Gastrocnemius medialis (tissue), 4 donors: ENCODE measurements at regions not wholly inside any gene's neighbourhood (a gene's known extent, or its start where the extent isn't known, plus 50 kb on each side); places are given as distances from the start of the nearest gene placed in this dataset.

Experiments
- POLR2A ChIP-seq, 2 donors: fragments of 450-650 bp; IDR thresholded peaks; one replicate each; pipeline ENCODE4 v1.6.1; 2017; ENCODE audit warnings: antibody characterized with exemption in 2 of 2, mild to moderate bottlenecking in 2 of 2, moderate library complexity in 2 of 2
- TF ChIP-seq, protein P1 (sequence below), 5 experiments: fragments of 450-650 bp in 3 of 5; fragments of 200-600 bp in 2 of 5; sonication (generic) in 2 of 5; IDR thresholded peaks in 4 of 5; conservative IDR thresholded peaks in 1 of 5; 1 replicate in 4 of 5; 2 replicates in 1 of 5; pipeline ENCODE4 v1.5.1; 2016 to 2019; ENCODE audit warnings: antibody characterized with exemption in 5 of 5, mild to moderate bottlenecking in 3 of 5, moderate library complexity in 3 of 5

DNA sequence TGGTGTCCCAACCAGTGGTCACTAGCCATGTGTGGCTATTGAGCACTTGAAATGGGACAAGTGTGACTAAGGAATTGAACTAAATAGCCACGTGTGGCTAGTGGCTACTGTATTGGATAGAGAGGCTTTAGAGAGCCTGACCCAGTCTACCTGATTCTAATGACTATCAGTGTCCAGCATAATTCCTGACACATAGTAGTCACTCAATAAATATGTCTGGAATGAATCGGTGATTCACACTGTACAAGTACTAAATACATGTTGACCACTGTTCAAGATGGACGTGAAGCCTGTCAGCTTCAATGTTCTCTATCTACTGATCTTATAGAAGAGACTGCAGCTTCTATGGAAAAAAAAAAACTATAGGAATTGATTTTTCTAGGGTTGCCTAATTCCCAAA lies 57.7 kb upstream of the MAST4 start:
- TF ChIP-seq, protein P1, sequence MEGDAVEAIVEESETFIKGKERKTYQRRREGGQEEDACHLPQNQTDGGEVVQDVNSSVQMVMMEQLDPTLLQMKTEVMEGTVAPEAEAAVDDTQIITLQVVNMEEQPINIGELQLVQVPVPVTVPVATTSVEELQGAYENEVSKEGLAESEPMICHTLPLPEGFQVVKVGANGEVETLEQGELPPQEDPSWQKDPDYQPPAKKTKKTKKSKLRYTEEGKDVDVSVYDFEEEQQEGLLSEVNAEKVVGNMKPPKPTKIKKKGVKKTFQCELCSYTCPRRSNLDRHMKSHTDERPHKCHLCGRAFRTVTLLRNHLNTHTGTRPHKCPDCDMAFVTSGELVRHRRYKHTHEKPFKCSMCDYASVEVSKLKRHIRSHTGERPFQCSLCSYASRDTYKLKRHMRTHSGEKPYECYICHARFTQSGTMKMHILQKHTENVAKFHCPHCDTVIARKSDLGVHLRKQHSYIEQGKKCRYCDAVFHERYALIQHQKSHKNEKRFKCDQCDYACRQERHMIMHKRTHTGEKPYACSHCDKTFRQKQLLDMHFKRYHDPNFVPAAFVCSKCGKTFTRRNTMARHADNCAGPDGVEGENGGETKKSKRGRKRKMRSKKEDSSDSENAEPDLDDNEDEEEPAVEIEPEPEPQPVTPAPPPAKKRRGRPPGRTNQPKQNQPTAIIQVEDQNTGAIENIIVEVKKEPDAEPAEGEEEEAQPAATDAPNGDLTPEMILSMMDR (IDR thresholded peaks at IDR 0.05 in 4 of 5, conservative IDR thresholded peaks at IDR 0.05 in 1 of 5), result no peak
- no peak for TF ChIP-seq POLR2A (IDR thresholded peaks at IDR 0.05)
